ENCODE measurements at regions not wholly inside any gene's neighbourhood (a gene's known extent, or its start where the extent isn't known, plus 50 kb on each side); places are given as distances from the start of the nearest gene placed in this dataset.

- intact Hi-C loops (cut with micrococcal nuclease; ENCODE audit: unreplicated experiment) (no loop called here), in situ Hi-C loops (cut with HindIII; ENCODE audit: extremely low pct_ligation_motif_present, low pct_unique_long_range_greater_than_20kb) (loop anchor here (25.0 kb wide), 1 partner anchor 552 kb away; no protein-coding TSS in a partner anchor)
- Histone ChIP-seq H3K4me3 (replicated peaks in 1 of 3; ENCODE audit: insufficient read depth in 1 of 3, low read depth in 2 of 3, low read length in 3 of 3) (no peak overlapping the region), H3K4me1 (ENCODE audit: insufficient read depth, low read length) (peaks cover 12% of the 10 kb centered on the region), H3K9me3 (ENCODE audit: low read length) (no peaks in the 10 kb centered on the region), H2AFZ (ENCODE audit: low read length) (no peak overlapping the region), H3K27ac (ENCODE audit: extremely low read length, insufficient read depth, low read length) (no peak overlapping the region), H3K36me3 (replicated peaks in 1 of 2; ENCODE audit: control insufficient read depth in 1 of 2, insufficient read depth in 2 of 2, low read length in 2 of 2) (no peaks in the 10 kb centered on the region), H3K79me2 (ENCODE audit: insufficient read depth, low read length) (no peaks in the 10 kb centered on the region), H3K27me3 (ENCODE audit: control insufficient read depth in 1 of 2, insufficient read depth in 2 of 2, low read length in 2 of 2) (peaks cover 1 to 38% of the 10 kb centered on the region in 2 experiments; a peak in 4 of 5 replicates), H3K9ac (ENCODE audit: insufficient read depth, low read depth, low read length) (no peak overlapping the region), H3K4me2 (ENCODE audit: low read depth, low read length) (no peak overlapping the region), H4K20me1 (ENCODE audit: insufficient read depth, low read length) (no peaks in the 10 kb centered on the region)
- ChIA-PET CTCF (ENCODE audit: low intra/inter-chr PET ratio, low total read pairs) (no interaction called here), POLR2A (no interaction called here)
- no peak for FAIRE-seq
- DNase-seq (ENCODE audit: low spot score), result no peak
- TF ChIP-seq ZNF768 (CRISPR knock-in tag; IDR thresholded peaks at IDR 0.05) (peak; percentile 55; the same call in 1 of the 2 replicates), TAF1 (CRISPR knock-in tag; IDR thresholded peaks at IDR 0.05) (no peak)
- ATAC-seq, result no peak
- no TSS peak for BruUV-seq (replicated peaks)
- 44% methylated on average over 2 of the region's 2 CpGs for WGBS (ENCODE audit: low lambda C conversion rate)
Measured at GRCh38 chr5:154614595-154614994, 136.6 kb upstream of the HAND1 start.

- no peak overlapping the region for H3K4me2 ChIP-seq (ENCODE audit: low read depth, low read length)
- no peak for ATAC-seq
- peaks cover 1 to 43% of the 10 kb centered on the region in 2 experiments; a peak in 4 of 5 replicates for H3K27me3 ChIP-seq (ENCODE audit: control insufficient read depth in 1 of 2, insufficient read depth in 2 of 2, low read length in 2 of 2)
- POLR2A ChIA-PET, result no interaction called here
- H3K27ac ChIP-seq (ENCODE audit: extremely low read length, insufficient read depth, low read length), result no peak overlapping the region
- no peak overlapping the region for H3K9ac ChIP-seq (ENCODE audit: insufficient read depth, low read depth, low read length)
- no peaks in the 10 kb centered on the region for H3K36me3 ChIP-seq (replicated peaks in 1 of 2; ENCODE audit: control insufficient read depth in 1 of 2, insufficient read depth in 2 of 2, low read length in 2 of 2)
- H3K79me2 ChIP-seq (ENCODE audit: insufficient read depth, low read length), result no peaks in the 10 kb centered on the region
- H2AFZ ChIP-seq (ENCODE audit: low read length), result no peak overlapping the region
- no peaks in the 10 kb centered on the region for H3K9me3 ChIP-seq (ENCODE audit: low read length)
- no peak for DNase-seq (ENCODE audit: low spot score)
- no peak for FAIRE-seq
- H4K20me1 ChIP-seq (ENCODE audit: insufficient read depth, low read length), result no peaks in the 10 kb centered on the region
- no TSS peak for BruUV-seq (replicated peaks)
- peaks cover 12% of the 10 kb centered on the region for H3K4me1 ChIP-seq (ENCODE audit: insufficient read depth, low read length)
- CTCF ChIA-PET (ENCODE audit: low intra/inter-chr PET ratio, low total read pairs), result no interaction called here
- 4% methylated on average over 1 of the region's 1 CpG for WGBS (ENCODE audit: low lambda C conversion rate)
- in situ Hi-C loops (cut with HindIII; ENCODE audit: extremely low pct_ligation_motif_present, low pct_unique_long_range_greater_than_20kb) (loop anchor here (25.0 kb wide), 1 partner anchor 552 kb away; no protein-coding TSS in a partner anchor), intact Hi-C loops (cut with micrococcal nuclease; ENCODE audit: unreplicated experiment) (no loop called here)
- no peak overlapping the region for H3K4me3 ChIP-seq (replicated peaks in 1 of 3; ENCODE audit: insufficient read depth in 1 of 3, low read depth in 2 of 3, low read length in 3 of 3)
- TF ChIP-seq KDM5A (IDR thresholded peaks at IDR 0.05; ENCODE audit: borderline replicate concordance, low read length) (no peak), ZKSCAN8 (CRISPR knock-in tag; IDR thresholded peaks at IDR 0.05; ENCODE audit: borderline replicate concordance) (no peak), IRX3 (CRISPR knock-in tag; IDR thresholded peaks at IDR 0.05; ENCODE audit: borderline replicate concordance, low read depth) (no peak), TEF (CRISPR knock-in tag; IDR thresholded peaks at IDR 0.05) (no peak), ZNF12 (CRISPR knock-in tag; IDR thresholded peaks at IDR 0.05) (no peak), HHEX (CRISPR knock-in tag; IDR thresholded peaks at IDR 0.05) (no peak), PHF5A (CRISPR knock-in tag; IDR thresholded peaks at IDR 0.05; ENCODE audit: low read depth, unreplicated experiment) (no peak), ZNF441 (CRISPR knock-in tag; IDR thresholded peaks at IDR 0.05; ENCODE audit: borderline replicate concordance) (no peak), HDAC1 (CRISPR knock-in tag; IDR thresholded peaks at IDR 0.05) (no peak), ZNF766 (CRISPR knock-in tag; IDR thresholded peaks at IDR 0.05; ENCODE audit: borderline replicate concordance) (no peak), SAP130 (CRISPR knock-in tag; IDR thresholded peaks at IDR 0.05; ENCODE audit: low read depth) (no peak), SOX6 (IDR thresholded peaks at IDR 0.05) (no peak), SOX6 (CRISPR knock-in tag; IDR thresholded peaks at IDR 0.05) (no peak), ZNF530 (CRISPR knock-in tag; IDR thresholded peaks at IDR 0.05; ENCODE audit: low read depth) (no peak), HMGXB4 (CRISPR knock-in tag; IDR thresholded peaks at IDR 0.05; ENCODE audit: borderline replicate concordance in 1 of 2, low read depth in 1 of 2) (no peak), ZNF782 (CRISPR knock-in tag; IDR thresholded peaks at IDR 0.05; ENCODE audit: borderline replicate concordance) (no peak), ZNF382 (CRISPR knock-in tag; IDR thresholded peaks at IDR 0.05; ENCODE audit: borderline replicate concordance) (no peak), ZNF263 (CRISPR knock-in tag; IDR thresholded peaks at IDR 0.05) (no peak)
Measured at GRCh38 chr5:154614125-154614524, 136.1 kb upstream of the HAND1 start.
